HCT116 (cell line): ENCODE measurements at regions not wholly inside any gene's neighbourhood (a gene's known extent, or its start where the extent isn't known, plus 50 kb on each side); places are given as distances from the start of the nearest gene placed in this dataset.

Experiments used
- ATAC-seq: fragments of 200-7000 bp; cut with Tn5 transposase; 2 replicates; pipeline ENCODE4 v1.9.1; 2020; ENCODE audit warnings: mild to moderate bottlenecking, moderate library complexity
- BruUV-seq: library from RNA; stranded (reverse); fragments of 400-500 nt; replicated peaks from 2 replicates; lab custom pipeline; 2021; lab: Mats Ljungman, UMichigan
- CTCF ChIA-PET: fragments of 300-600 bp; sonication (Branson Sonifier 250); formaldehyde crosslinking; loops from one replicate; lab custom pipeline; 2021; ENCODE audit warnings: antibody characterized with exemption; lab: Charles Lee
- POLR2A ChIA-PET: fragments of 300-600, 350-600 bp; sonication (Branson Sonifier 250); formaldehyde crosslinking; loops from one replicate; lab custom pipeline; 2021; ENCODE audit warnings: antibody characterized with exemption; lab: Charles Lee
- RAD21 ChIA-PET, 2 experiments: fragments of 300-600 bp; sonication (Branson Sonifier 250); formaldehyde crosslinking; loops; one replicate each; lab custom pipeline; 2023; ENCODE audit warnings: low total read pairs in 2 of 2; ENCODE audit not compliant: uncharacterized antibody in 2 of 2, unreplicated experiment in 2 of 2, low non-redundant PET in 1 of 2; lab: Charles Lee
- DNase-seq: peaks from one replicate; pipeline ENCODE4 v3.0.0-alpha.2; 2010; ENCODE audit warnings: low read depth, low spot score
- H2AFZ ChIP-seq: fragments of 200-600 bp; shearing (Covaris generic), sonication (generic); 2 replicates; pipeline ENCODE4 v1.6.1; 2017; ENCODE audit warnings: low read depth, mixed run types, mixed read lengths, antibody characterized with exemption, low read length; ENCODE audit not compliant: poor library complexity, severe bottlenecking
- H3K27ac ChIP-seq: 2 replicates; pipeline ENCODE4 v1.5.1; 2012; ENCODE audit warnings: low read depth, low read length
- H3K27me3 ChIP-seq: fragments of 200-600 bp; sonication (generic); 2 replicates; pipeline ENCODE4 v1.6.1; 2016; ENCODE audit warnings: mixed run types, low read length, mixed read lengths; ENCODE audit not compliant: insufficient read depth
- H3K36me3 ChIP-seq, 2 experiments: fragments of 200-500 bp in 1 of 2; fragments of 200-600 bp in 1 of 2; sonication (Bioruptor generic) in 1 of 2; sonication (generic) in 1 of 2; 2 replicates each; pipeline versions ENCODE4 v1.5.1 to v1.6.1; 2014 to 2016; ENCODE audit warnings: low read length in 2 of 2, inconsistent platforms in 1 of 2, mixed read lengths in 1 of 2, mixed run types in 1 of 2; ENCODE audit not compliant: insufficient read depth in 2 of 2, control insufficient read depth in 1 of 2
- H3K4me1 ChIP-seq, 2 experiments: fragments of 200-600 bp in 1 of 2; sonication (generic) in 1 of 2; 2 replicates each; pipeline versions ENCODE4 v1.5.1 to v1.6.1; 2012 to 2017; ENCODE audit warnings: low read length in 2 of 2, inconsistent platforms in 1 of 2, mild to moderate bottlenecking in 1 of 2, mixed read lengths in 1 of 2, mixed run types in 1 of 2, moderate library complexity in 1 of 2; ENCODE audit not compliant: insufficient read depth in 2 of 2, control insufficient read depth in 1 of 2
- H3K4me2 ChIP-seq: fragments of 200-600 bp; sonication (generic); 2 replicates; pipeline ENCODE4 v1.6.1; 2017; ENCODE audit warnings: mixed run types, low read length, mixed read lengths
- H3K4me3 ChIP-seq, 2 experiments: fragments of 200-600 bp in 1 of 2; sonication (generic) in 1 of 2; replicated peaks in 1 of 2; 2 replicates each; pipeline ENCODE4 v1.5.1; 2011 to 2016; ENCODE audit warnings: low read length in 2 of 2, control low read depth in 1 of 2, low read depth in 1 of 2, mild to moderate bottlenecking in 1 of 2, mixed read lengths in 1 of 2, mixed run types in 1 of 2
- H3K79me2 ChIP-seq: fragments of 200-600 bp; sonication (generic); 2 replicates; pipeline ENCODE4 v1.6.1; 2017; ENCODE audit warnings: mild to moderate bottlenecking, mixed run types, low read length, moderate library complexity, mixed read lengths; ENCODE audit not compliant: insufficient read depth
- H3K9ac ChIP-seq: fragments of 200-600 bp; sonication (generic); 2 replicates; pipeline ENCODE4 v1.6.1; 2016; ENCODE audit warnings: low read length, mixed read lengths
- H3K9me2 ChIP-seq: fragments of 200-600 bp; sonication (generic), shearing (Covaris generic); 2 replicates; pipeline ENCODE4 v1.6.1; 2017; ENCODE audit warnings: mixed run types, mild to moderate bottlenecking, moderate library complexity; ENCODE audit not compliant: insufficient read depth
- H3K9me3 ChIP-seq, 2 experiments: fragments of 200-500 bp in 1 of 2; fragments of 200-600 bp in 1 of 2; sonication (Bioruptor generic) in 1 of 2; sonication (generic) in 1 of 2; 2 replicates each; pipeline ENCODE4 v1.6.1; 2014 to 2017; ENCODE audit warnings: low read length in 2 of 2, mixed read lengths in 2 of 2, inconsistent platforms in 1 of 2, low read depth in 1 of 2, mild to moderate bottlenecking in 1 of 2, mixed run types in 1 of 2, moderate library complexity in 1 of 2; ENCODE audit not compliant: control insufficient read depth in 1 of 2, insufficient read depth in 1 of 2
- H4K20me1 ChIP-seq: fragments of 200-600 bp; sonication (generic), shearing (Covaris generic); 2 replicates; pipeline ENCODE4 v1.6.1; 2017; ENCODE audit warnings: mixed run types, mild to moderate bottlenecking, moderate library complexity; ENCODE audit not compliant: insufficient read depth
- CBX3 ChIP-seq: IDR thresholded peaks from 2 replicates; pipeline ENCODE4 v1.6.1; 2012; ENCODE audit warnings: low read depth
- CEBPB ChIP-seq: IDR thresholded peaks from 2 replicates; pipeline ENCODE4 v1.6.1; 2012; ENCODE audit warnings: low read depth
- EGR1 ChIP-seq: IDR thresholded peaks from 2 replicates; pipeline ENCODE4 v1.6.1; 2012; ENCODE audit warnings: low read depth
- EZH2 ChIP-seq: fragments of 200-600 bp; sonication (generic); IDR thresholded peaks from 2 replicates; pipeline ENCODE4 v1.6.1; 2017; ENCODE audit warnings: antibody characterized with exemption, mixed run types
- FOSL1 ChIP-seq: IDR thresholded peaks from 2 replicates; pipeline ENCODE4 v1.6.1; 2012; ENCODE audit warnings: low read depth
- JUND ChIP-seq: IDR thresholded peaks from 2 replicates; pipeline ENCODE4 v1.6.1; 2012
- POLR2A ChIP-seq: IDR thresholded peaks from 2 replicates; pipeline ENCODE4 v1.7.0; 2011; ENCODE audit warnings: borderline replicate concordance; ENCODE audit not compliant: insufficient read depth, insufficient read length; ENCODE audit errors: extremely low read depth
- POLR2AphosphoS5 ChIP-seq: IDR thresholded peaks from 2 replicates; pipeline ENCODE4 v1.6.1; 2011; ENCODE audit warnings: mild to moderate bottlenecking, low read depth, low read length, moderate library complexity
- RAD21 ChIP-seq: IDR thresholded peaks from 2 replicates; pipeline ENCODE4 v1.6.1; 2012; ENCODE audit warnings: low read depth, mild to moderate bottlenecking
- SIN3A ChIP-seq: IDR thresholded peaks from 2 replicates; pipeline ENCODE4 v1.6.1; 2012; ENCODE audit warnings: low read depth
- SP1 ChIP-seq: IDR thresholded peaks from 2 replicates; pipeline ENCODE4 v1.6.1; 2012; ENCODE audit warnings: low read depth
- SRF ChIP-seq: IDR thresholded peaks from 2 replicates; pipeline ENCODE4 v1.6.1; 2012; ENCODE audit warnings: low read depth
- TCF7L2 ChIP-seq: IDR thresholded peaks from 2 replicates; pipeline ENCODE4 v1.7.0; 2011; ENCODE audit warnings: borderline replicate concordance, inconsistent platforms; ENCODE audit not compliant: insufficient read depth, insufficient read length; ENCODE audit errors: extremely low read depth
- YY1 ChIP-seq: IDR thresholded peaks from 2 replicates; pipeline ENCODE4 v1.6.1; 2011; ENCODE audit warnings: low read length, low read depth, moderate library complexity, mild to moderate bottlenecking; ENCODE audit not compliant: insufficient replicate concordance; ENCODE audit errors: extremely low read depth
- ZFX ChIP-seq: fragments of 450-650 bp; IDR thresholded peaks from 2 replicates; pipeline ENCODE4 v1.6.1; 2017
- ZNF274 ChIP-seq: fragments of 200-500 bp; sonication (Bioruptor generic); IDR thresholded peaks from 2 replicates; pipeline ENCODE4 v1.6.1; 2014; ENCODE audit warnings: mild to moderate bottlenecking, low read depth, low read length, inconsistent platforms
- intact Hi-C: fragments of 100-400 bp; cut with micrococcal nuclease; formaldehyde crosslinking; loops from 2 replicates; pipeline ENCODE4 v1.10.0; 2022
- TF ChIP-seq, protein P1 (sequence below), 3 experiments: fragments of 200-600 bp in 1 of 3; sonication (generic) in 1 of 3; IDR thresholded peaks in 2 of 3; conservative IDR thresholded peaks in 1 of 3; 2 replicates each; pipeline ENCODE4 v1.5.1; 2012 to 2017; ENCODE audit warnings: low read depth in 2 of 3, low read length in 2 of 3, antibody characterized with exemption in 1 of 3, borderline replicate concordance in 1 of 3, control low read depth in 1 of 3, mild to moderate bottlenecking in 1 of 3, mixed read lengths in 1 of 3, mixed run types in 1 of 3, moderate library complexity in 1 of 3; ENCODE audit not compliant: insufficient read depth in 1 of 3

DNA sequence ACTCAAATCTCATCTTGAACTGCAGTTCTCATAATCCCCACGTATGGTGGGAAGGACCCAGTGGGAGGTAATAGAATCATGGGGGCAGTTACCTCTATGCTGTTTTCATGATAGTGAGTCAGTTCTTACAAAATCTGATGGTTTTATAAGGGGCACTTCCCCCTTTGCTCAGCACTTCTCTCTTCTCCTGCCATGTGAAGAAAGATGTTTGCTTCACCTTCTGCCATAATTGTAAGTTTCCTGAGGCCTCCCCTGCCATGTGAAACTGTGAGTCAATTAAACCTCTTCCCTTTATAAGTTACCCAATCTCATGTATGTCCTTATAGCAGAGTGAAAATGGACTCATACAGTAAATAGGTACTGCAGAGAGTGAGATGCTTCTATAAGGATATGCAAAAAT, 1050.6 kb upstream of the GRIA3 start:
- Histone ChIP-seq H3K27me3 (no peaks in the 10 kb centered on the region), H3K9me2 (no peaks in the 10 kb centered on the region), H2AFZ (no peak overlapping the region), H3K4me2 (no peak overlapping the region), H3K36me3 (no peaks in the 10 kb centered on the region), H3K79me2 (no peaks in the 10 kb centered on the region), H3K9ac (no peak overlapping the region), H3K4me3 (no peak overlapping the region), H4K20me1 (no peaks in the 10 kb centered on the region)
- no TSS peak for BruUV-seq
- ChIA-PET POLR2A (no interaction called here), RAD21 (no interaction called here), CTCF (no interaction called here)
- intact Hi-C loops = no loop called here
- ATAC-seq (no peak), DNase-seq (no peak)
- no peak for TF ChIP-seq SP1
- no peak for TF ChIP-seq ZNF274
- no peak for TF ChIP-seq CEBPB
- TF ChIP-seq CBX3 = no peak
- no peak for TF ChIP-seq EGR1
- TF ChIP-seq RAD21 = no peak
- TF ChIP-seq SIN3A = no peak
- TF ChIP-seq POLR2AphosphoS5 = no peak
- no peak for TF ChIP-seq POLR2A
- TF ChIP-seq, all 23 proteins: peak for 0
- Histone ChIP-seq H3K27ac (no peak overlapping the region), H3K4me1 (no peaks in the 10 kb centered on the region), H3K9me3 (no peaks in the 10 kb centered on the region)

GRCh38 chrX:122134291-122134690, 1049.8 kb upstream of the GRIA3 start:
- Histone ChIP-seq H3K9ac (no peak overlapping the region), H3K27me3 (no peaks in the 10 kb centered on the region), H3K9me2 (no peaks in the 10 kb centered on the region), H3K27ac (no peak overlapping the region), H2AFZ (no peak overlapping the region), H3K4me3 (no peak overlapping the region)
- intact Hi-C loops = no loop called here
- DNase-seq = no peak
- ChIA-PET POLR2A (no interaction called here), CTCF (no interaction called here)
- TF ChIP-seq SRF (no peak), ZFX (no peak), FOSL1 (no peak), CBX3 (no peak), YY1 (no peak), RAD21 (no peak), EZH2 (no peak), JUND (no peak), ZNF274 (no peak), TCF7L2 (no peak), SIN3A (no peak)
- TF ChIP-seq, protein P1, sequence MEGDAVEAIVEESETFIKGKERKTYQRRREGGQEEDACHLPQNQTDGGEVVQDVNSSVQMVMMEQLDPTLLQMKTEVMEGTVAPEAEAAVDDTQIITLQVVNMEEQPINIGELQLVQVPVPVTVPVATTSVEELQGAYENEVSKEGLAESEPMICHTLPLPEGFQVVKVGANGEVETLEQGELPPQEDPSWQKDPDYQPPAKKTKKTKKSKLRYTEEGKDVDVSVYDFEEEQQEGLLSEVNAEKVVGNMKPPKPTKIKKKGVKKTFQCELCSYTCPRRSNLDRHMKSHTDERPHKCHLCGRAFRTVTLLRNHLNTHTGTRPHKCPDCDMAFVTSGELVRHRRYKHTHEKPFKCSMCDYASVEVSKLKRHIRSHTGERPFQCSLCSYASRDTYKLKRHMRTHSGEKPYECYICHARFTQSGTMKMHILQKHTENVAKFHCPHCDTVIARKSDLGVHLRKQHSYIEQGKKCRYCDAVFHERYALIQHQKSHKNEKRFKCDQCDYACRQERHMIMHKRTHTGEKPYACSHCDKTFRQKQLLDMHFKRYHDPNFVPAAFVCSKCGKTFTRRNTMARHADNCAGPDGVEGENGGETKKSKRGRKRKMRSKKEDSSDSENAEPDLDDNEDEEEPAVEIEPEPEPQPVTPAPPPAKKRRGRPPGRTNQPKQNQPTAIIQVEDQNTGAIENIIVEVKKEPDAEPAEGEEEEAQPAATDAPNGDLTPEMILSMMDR (IDR thresholded peaks at IDR 0.05 in 2 of 3, conservative IDR thresholded peaks at IDR 0.05 in 1 of 3; ENCODE audit: borderline replicate concordance in 1 of 3, insufficient read depth in 1 of 3, low read depth in 2 of 3, low read length in 2 of 3) = no peak
- TF ChIP-seq, all 23 proteins: peak for 0
- RAD21 ChIA-PET = no interaction called here
- no TSS peak for BruUV-seq
- ATAC-seq = no peak
- Histone ChIP-seq H3K4me2 (no peak overlapping the region), H3K4me1 (no peaks in the 10 kb centered on the region), H4K20me1 (no peaks in the 10 kb centered on the region), H3K79me2 (no peaks in the 10 kb centered on the region), H3K9me3 (no peaks in the 10 kb centered on the region), H3K36me3 (no peaks in the 10 kb centered on the region)
